Smooth muscle cell (in vitro differentiated cells): ENCODE measurements at regions not wholly inside any gene's neighbourhood (a gene's known extent, or its start where the extent isn't known, plus 50 kb on each side); places are given as distances from the start of the nearest gene placed in this dataset.

Experiments used
- DNase-seq: peaks from one replicate; lab custom pipeline; 2025; ENCODE audit not compliant: unreplicated experiment; lab: John Stamatoyannopoulos, UW
- H2AFZ ChIP-seq: fragments of 200-600 bp; sonication (generic); 2 replicates; pipeline ENCODE4 v1.6.0; 2016; ENCODE audit warnings: antibody characterized with exemption, low read depth, mild to moderate bottlenecking
- H3F3A ChIP-seq: fragments of 200-600 bp; sonication (generic); 2 replicates; pipeline ENCODE4 v1.6.0; 2017; ENCODE audit warnings: antibody characterized with exemption, low read depth
- H3K27ac ChIP-seq: fragments of 200-600 bp; sonication (generic); 2 replicates; pipeline ENCODE4 v1.5.1; 2016; ENCODE audit warnings: low read depth, mild to moderate bottlenecking
- H3K27me3 ChIP-seq: fragments of 200-600 bp; sonication (generic); 2 replicates; pipeline ENCODE4 v1.6.1; 2016; ENCODE audit warnings: low read depth, mild to moderate bottlenecking
- H3K36me3 ChIP-seq: fragments of 200-600 bp; sonication (generic); 2 replicates; pipeline ENCODE4 v1.5.1; 2016; ENCODE audit warnings: low read depth
- H3K4me1 ChIP-seq: fragments of 200-600 bp; sonication (generic); 2 replicates; pipeline ENCODE4 v1.5.1; 2016; ENCODE audit warnings: low read depth
- H3K4me2 ChIP-seq: fragments of 200-600 bp; sonication (generic); 2 replicates; pipeline ENCODE4 v1.6.0; 2016; ENCODE audit warnings: mild to moderate bottlenecking
- H3K4me3 ChIP-seq: fragments of 200-600 bp; sonication (generic); 2 replicates; pipeline ENCODE4 v1.5.1; 2016; ENCODE audit warnings: mild to moderate bottlenecking
- H3K79me2 ChIP-seq: fragments of 200-600 bp; sonication (generic); 2 replicates; pipeline ENCODE4 v1.6.0; 2016; ENCODE audit warnings: low read depth, mild to moderate bottlenecking
- H3K9ac ChIP-seq: fragments of 200-600 bp; sonication (generic); 2 replicates; pipeline ENCODE4 v1.6.0; 2016; ENCODE audit warnings: low read depth
- H3K9me3 ChIP-seq: fragments of 200-600 bp; sonication (generic); replicated peaks from 2 replicates; pipeline ENCODE4 v1.5.1; 2016; ENCODE audit warnings: low read depth
- H4K20me1 ChIP-seq: fragments of 200-600 bp; sonication (generic); 2 replicates; pipeline ENCODE4 v1.6.0; 2016; ENCODE audit warnings: low read depth
- CTCF ChIP-seq: fragments of 200-600 bp; sonication (generic); IDR thresholded peaks from 2 replicates; pipeline ENCODE4 v1.5.1; 2017; ENCODE audit warnings: borderline replicate concordance, mild to moderate bottlenecking, antibody characterized with exemption; ENCODE audit not compliant: insufficient read depth, poor library complexity, severe bottlenecking
- WGBS: methylation state at CpG from one replicate; pipeline ENCODE4 v1.1.7; 2016; ENCODE audit warnings: low lambda C conversion rate; 5-methylcytosine and 5-hydroxymethylcytosine counted together

DNA sequence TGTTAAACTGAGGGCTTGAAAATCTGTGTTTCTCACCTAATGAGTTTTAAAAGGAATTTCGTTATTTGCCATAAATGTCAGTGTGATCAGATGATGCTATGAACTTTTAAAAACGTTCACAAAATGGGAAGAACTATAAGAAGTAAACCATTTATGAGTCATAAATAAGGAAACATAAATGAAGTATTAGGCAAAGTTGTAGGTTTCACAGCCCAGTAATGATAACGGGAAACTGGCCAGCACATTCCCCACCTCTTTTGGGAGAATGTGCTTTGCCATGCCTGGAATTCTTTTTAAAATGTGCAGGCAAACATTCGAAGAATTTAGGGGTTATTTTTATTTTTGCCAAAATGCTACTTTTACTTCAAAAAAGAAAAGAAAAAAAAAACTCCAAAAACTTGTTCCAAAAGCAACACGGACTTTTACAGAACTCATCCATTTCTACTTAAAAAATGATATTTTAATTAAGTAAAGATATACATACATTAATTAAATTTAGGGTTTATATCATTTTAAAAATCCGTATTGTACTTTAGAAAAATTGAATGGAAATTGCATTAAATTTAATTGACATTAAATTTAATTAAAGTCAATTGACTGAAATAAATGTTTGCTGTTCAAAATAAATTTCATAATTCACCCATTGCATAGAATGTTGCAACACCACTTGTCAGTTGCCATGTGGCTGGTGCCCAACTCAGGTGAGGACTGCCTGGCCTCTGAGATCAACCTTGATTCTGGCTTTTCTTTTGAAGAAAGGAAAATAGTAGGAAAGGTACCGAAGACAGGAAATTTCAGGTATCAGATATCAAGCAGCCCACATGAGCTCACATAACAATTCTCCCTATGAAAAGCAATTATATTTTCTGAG is 1198.5 kb downstream of the EFNB2 start:
- no peaks in the 10 kb centered on the region for H3K36me3 ChIP-seq
- DNase-seq: no peak
- H3F3A ChIP-seq: no peaks in the 10 kb centered on the region
- no peaks in the 10 kb centered on the region for H3K79me2 ChIP-seq
- no peak overlapping the region for H3K4me3 ChIP-seq
- no peaks in the 10 kb centered on the region for H3K27me3 ChIP-seq
- H2AFZ ChIP-seq: peak overlapping the region; percentile 38
- no peaks in the 10 kb centered on the region for H3K9me3 ChIP-seq
- TF ChIP-seq CTCF: no peak
- no peaks in the 10 kb centered on the region for H4K20me1 ChIP-seq
- no peak overlapping the region for H3K4me2 ChIP-seq
- no peak overlapping the region for H3K9ac ChIP-seq
- WGBS: 65% methylated on average over 7 of the region's 7 CpGs
- H3K27ac ChIP-seq: no peak overlapping the region
- peaks cover 9% of the 10 kb centered on the region for H3K4me1 ChIP-seq

DNA sequence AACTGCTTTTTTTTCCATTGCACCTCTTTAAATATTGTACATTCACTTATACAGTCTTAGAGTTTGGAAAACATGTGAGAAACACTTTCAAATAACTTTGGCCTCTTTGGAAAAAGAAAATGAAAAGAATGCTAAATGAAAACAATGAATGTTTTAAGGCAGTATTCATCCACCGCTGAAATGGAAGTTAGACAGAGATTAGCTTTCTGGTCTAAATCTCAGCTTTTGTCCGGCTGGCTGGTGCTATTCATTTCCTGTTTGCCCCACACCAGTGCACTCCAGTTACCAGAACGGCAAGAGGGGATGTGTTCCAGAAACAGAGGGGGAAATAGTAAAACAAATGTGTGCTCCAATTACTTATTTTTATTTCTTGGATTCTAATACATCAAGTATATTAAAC is 1201.3 kb downstream of the EFNB2 start:
- H4K20me1 ChIP-seq: no peaks in the 10 kb centered on the region
- no peak for TF ChIP-seq CTCF
- no peaks in the 10 kb centered on the region for H3F3A ChIP-seq
- H3K79me2 ChIP-seq: no peaks in the 10 kb centered on the region
- peak overlapping the region; percentile 44 for H2AFZ ChIP-seq
- no peaks in the 10 kb centered on the region for H3K36me3 ChIP-seq
- H3K4me3 ChIP-seq: no peak overlapping the region
- DNase-seq: no peak
- H3K4me1 ChIP-seq: peaks cover 9% of the 10 kb centered on the region
- H3K4me2 ChIP-seq: peak overlapping the region; percentile 56
- peak overlapping the region; percentile 56 for H3K27ac ChIP-seq
- H3K27me3 ChIP-seq: no peaks in the 10 kb centered on the region
- H3K9me3 ChIP-seq: no peaks in the 10 kb centered on the region
- WGBS: 10% methylated on average over 3 of the region's 3 CpGs
- H3K9ac ChIP-seq: no peak overlapping the region

GRCh38 chr13:105333416-105333815 is 1202.0 kb downstream of the EFNB2 start:
- Histone ChIP-seq H3K27ac (peak overlapping the region; percentile 56), H3K79me2 (no peaks in the 10 kb centered on the region), H3K4me2 (no peak overlapping the region), H3F3A (no peaks in the 10 kb centered on the region), H2AFZ (no peak overlapping the region), H4K20me1 (no peaks in the 10 kb centered on the region), H3K4me3 (no peak overlapping the region), H3K9me3 (no peaks in the 10 kb centered on the region), H3K4me1 (peaks cover 9% of the 10 kb centered on the region), H3K27me3 (no peaks in the 10 kb centered on the region), H3K9ac (no peak overlapping the region), H3K36me3 (no peaks in the 10 kb centered on the region)
- WGBS: 91% methylated on average over 5 of the region's 5 CpGs
- no peak for TF ChIP-seq CTCF
- DNase-seq: no peak

- H3K9me3 ChIP-seq: no peaks in the 10 kb centered on the region
- no peaks in the 10 kb centered on the region for H4K20me1 ChIP-seq
- H3F3A ChIP-seq: no peaks in the 10 kb centered on the region
- H3K36me3 ChIP-seq: no peaks in the 10 kb centered on the region
- peaks cover under 1% of the 10 kb centered on the region for H3K4me1 ChIP-seq
- H3K27ac ChIP-seq: no peak overlapping the region
- no peak overlapping the region for H3K9ac ChIP-seq
- no peaks in the 10 kb centered on the region for H3K27me3 ChIP-seq
- H3K4me3 ChIP-seq: no peak overlapping the region
- 89% methylated on average over 2 of the region's 2 CpGs for WGBS
- no peak for TF ChIP-seq CTCF
- no peak for DNase-seq
- H3K4me2 ChIP-seq: no peak overlapping the region
- H3K79me2 ChIP-seq: no peaks in the 10 kb centered on the region
- H2AFZ ChIP-seq: no peak overlapping the region
These were observed 1206.1 kb downstream of the EFNB2 start for GRCh38 chr13:105329359-105329758.
